Mesodermal cell (in vitro differentiated cells): ENCODE measurements at regions not wholly inside any gene's neighbourhood (a gene's known extent, or its start where the extent isn't known, plus 50 kb on each side); places are given as distances from the start of the nearest gene placed in this dataset.

Experiments used
- H3K27ac ChIP-seq: 2 replicates; pipeline ENCODE4 v1.7.0; 2013; ENCODE audit warnings: mild to moderate bottlenecking, low read depth, low read length, moderate library complexity; ENCODE audit not compliant: severe bottlenecking
- H3K36me3 ChIP-seq: 2 replicates; pipeline ENCODE4 v1.7.1; 2013; ENCODE audit warnings: mild to moderate bottlenecking, low read length, moderate library complexity; ENCODE audit not compliant: control insufficient read depth, insufficient read depth
- H3K4me1 ChIP-seq: one replicate; pipeline ENCODE4 v1.7.1; 2013; ENCODE audit warnings: mild to moderate bottlenecking, low read length; ENCODE audit not compliant: insufficient read depth, control insufficient read depth, poor library complexity, severe bottlenecking
- H3K4me3 ChIP-seq: 2 replicates; pipeline ENCODE4 v1.7.0; 2013; ENCODE audit warnings: low read length, control low read depth, mild to moderate bottlenecking; ENCODE audit not compliant: insufficient read depth, poor library complexity, severe bottlenecking; ENCODE audit errors: extremely low read depth
- H3K9me3 ChIP-seq: 2 replicates; pipeline ENCODE4 v1.7.1; 2013; ENCODE audit warnings: mild to moderate bottlenecking, low read length, moderate library complexity; ENCODE audit not compliant: control insufficient read depth
- WGBS, 2 experiments: methylation state at CpG; one replicate each; pipeline ENCODE4 v1.1.5; 2013; ENCODE audit warnings: missing lambda C conversion rate in 2 of 2; ENCODE audit not compliant: insufficient coverage in 2 of 2; 5-methylcytosine and 5-hydroxymethylcytosine counted together

DNA sequence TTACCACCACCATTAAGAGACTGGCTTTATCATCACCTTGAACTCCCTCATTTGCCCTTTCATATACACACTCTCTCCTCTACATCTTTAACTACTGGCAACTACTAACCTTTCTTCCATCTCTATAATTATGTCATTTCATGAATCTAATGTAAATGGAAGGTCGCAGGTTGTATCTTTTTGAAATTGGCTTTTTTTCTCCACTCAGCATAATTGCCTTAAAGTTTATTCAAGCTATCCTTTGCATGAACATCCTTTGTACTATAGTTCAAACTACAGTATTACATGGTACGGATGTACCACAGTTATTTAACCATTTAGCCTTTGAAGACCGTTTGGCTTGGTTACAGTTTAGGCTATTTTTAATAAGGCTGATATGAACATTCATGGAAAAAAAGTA lies 129.5 kb upstream of the ZNF804A start:
- Histone ChIP-seq H3K9me3 (no peaks in the 10 kb centered on the region), H3K4me1 (no peaks in the 10 kb centered on the region), H3K4me3 (no peak overlapping the region), H3K27ac (no peak overlapping the region), H3K36me3 (no peaks in the 10 kb centered on the region)
- no CpG with 5 or more reads among the region's 3 CpGs for WGBS, 2 experiments

DNA sequence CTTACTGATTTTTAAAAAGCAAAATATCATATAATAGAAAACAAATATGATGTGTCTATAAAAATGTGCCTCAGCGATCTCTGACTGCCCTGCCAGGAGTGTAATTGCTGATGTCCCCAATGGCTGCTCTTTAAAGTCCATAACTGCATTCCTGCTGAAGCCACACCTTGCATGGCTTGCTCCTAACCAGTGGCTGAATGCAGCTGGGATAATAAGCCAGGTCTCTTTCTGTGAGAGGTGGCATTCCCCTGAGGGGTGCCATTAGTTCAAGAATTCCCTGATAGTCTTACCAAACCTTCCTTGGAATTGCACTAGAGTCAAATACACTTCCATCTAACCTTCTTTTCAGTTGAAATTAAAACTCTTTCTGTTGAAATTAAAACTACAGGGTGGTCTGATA lies 125.8 kb upstream of the ZNF804A start:
- 80 to 88% methylated on average over 1 of the region's 1 CpG for WGBS, 2 experiments
- Histone ChIP-seq H3K9me3 (no peaks in the 10 kb centered on the region), H3K4me1 (no peaks in the 10 kb centered on the region), H3K4me3 (no peak overlapping the region), H3K27ac (no peak overlapping the region), H3K36me3 (no peaks in the 10 kb centered on the region)

DNA sequence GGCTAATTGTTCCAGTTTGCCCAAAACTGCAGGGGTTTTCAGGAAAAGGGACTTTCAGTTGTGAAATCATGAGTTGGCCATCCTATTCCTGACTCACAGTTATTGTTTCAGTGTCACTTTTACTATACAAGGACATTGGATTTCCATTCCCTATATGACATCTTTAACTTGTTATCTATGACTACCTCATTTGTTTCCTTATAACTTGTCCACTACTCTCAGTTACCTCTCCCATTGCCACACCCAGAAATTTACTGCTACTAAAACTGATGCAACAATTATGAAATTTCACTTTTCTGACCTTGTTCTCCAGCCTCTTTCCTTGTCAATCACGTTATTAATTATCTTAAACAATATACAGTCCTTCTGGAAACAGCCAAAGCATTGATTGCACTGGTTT lies 116.5 kb upstream of the ZNF804A start:
- Histone ChIP-seq H3K4me3 (no peak overlapping the region), H3K4me1 (no peaks in the 10 kb centered on the region), H3K27ac (no peak overlapping the region), H3K36me3 (no peaks in the 10 kb centered on the region), H3K9me3 (no peaks in the 10 kb centered on the region)
- WGBS, 2 experiments: 56% methylated on average over 1 of the region's 1 CpG; no CpG with 5 or more reads in 1 of the 2 experiments

DNA sequence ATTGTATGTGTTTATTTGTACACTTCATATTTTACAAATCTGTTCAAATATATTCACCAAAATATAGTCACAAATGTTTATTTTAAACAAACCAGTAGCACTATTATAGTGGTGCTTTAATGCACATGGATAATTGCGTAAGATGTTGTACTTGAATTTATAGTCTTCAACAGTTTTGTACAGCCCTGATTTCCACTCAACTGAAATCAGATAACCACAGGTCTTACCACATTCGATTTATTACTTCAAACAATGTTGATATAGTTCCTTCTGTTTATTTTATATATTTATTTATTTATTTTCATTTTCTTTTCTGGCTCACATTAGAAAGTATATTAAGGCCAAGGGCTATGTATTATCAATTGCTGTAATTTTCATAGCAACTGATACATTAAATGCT lies 99.4 kb upstream of the ZNF804A start:
- WGBS, 2 experiments: no CpG with 5 or more reads among the region's 2 CpGs
- Histone ChIP-seq H3K4me3 (no peak overlapping the region), H3K36me3 (no peaks in the 10 kb centered on the region), H3K27ac (no peak overlapping the region), H3K4me1 (no peaks in the 10 kb centered on the region), H3K9me3 (no peaks in the 10 kb centered on the region)

DNA sequence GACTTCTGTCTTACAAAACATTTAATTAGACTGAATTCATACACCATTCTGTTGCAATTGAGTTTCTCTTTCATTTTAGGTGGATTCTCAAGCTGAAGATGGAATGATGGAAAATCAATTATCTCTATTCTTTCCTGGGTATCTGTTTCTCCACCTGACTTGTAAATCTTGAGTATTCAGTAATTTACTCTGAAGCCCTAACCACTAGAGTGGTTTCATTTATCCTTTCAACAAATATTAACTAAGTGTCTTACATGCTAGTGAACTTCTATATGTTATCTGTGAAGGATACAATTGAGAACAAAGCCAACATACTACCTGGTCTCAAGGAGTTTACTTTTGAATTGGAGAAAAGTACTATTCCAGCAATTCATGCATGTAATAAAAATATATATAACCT lies 94.1 kb upstream of the ZNF804A start:
- Histone ChIP-seq H3K36me3 (no peaks in the 10 kb centered on the region), H3K4me3 (no peak overlapping the region), H3K27ac (no peak overlapping the region), H3K4me1 (no peaks in the 10 kb centered on the region), H3K9me3 (no peaks in the 10 kb centered on the region)

DNA sequence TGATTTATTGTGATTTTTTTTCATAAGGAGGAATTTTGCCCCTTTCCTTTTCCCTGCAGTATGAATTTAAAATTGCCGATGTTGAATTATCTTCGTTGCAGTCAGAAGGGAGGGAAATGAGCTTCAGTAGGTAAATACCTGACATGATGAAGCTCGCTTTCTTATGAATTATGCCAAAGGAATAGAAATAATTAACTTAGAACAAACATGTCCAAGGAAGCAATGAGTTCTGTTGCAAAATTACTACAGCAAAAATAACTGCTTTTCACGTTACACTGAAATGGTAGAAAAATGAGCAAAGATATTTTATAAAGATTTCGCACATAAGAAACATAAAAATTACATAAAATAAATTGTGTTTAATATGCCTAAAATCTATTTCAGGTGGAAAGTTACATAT lies 91.1 kb upstream of the ZNF804A start:
- no peak overlapping the region for H3K27ac ChIP-seq
- WGBS, 2 experiments: no CpG with 5 or more reads among the region's 5 CpGs

DNA sequence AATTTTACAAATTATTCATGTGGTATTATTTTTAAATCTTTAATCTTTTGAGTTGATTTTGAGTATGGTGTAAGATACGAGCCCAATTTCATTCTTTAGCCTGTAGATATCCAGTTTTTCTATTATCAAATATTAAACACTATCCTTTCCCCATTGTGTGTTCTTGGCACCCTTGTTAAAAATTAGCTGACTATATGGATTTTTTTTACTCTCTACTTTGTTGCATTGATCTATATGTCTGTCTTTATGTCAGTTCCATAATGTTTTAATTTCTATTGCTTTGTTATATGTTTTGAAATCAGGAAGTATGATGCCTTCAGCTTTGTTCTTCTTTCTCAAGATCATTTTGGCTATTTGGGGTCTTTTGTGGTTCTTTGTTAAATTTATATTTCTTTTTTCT lies 80.9 kb upstream of the ZNF804A start:
- no peak overlapping the region for H3K27ac ChIP-seq
- H3K9me3 ChIP-seq: no peaks in the 10 kb centered on the region
- no peaks in the 10 kb centered on the region for H3K36me3 ChIP-seq
- no CpG with 5 or more reads among the region's 1 CpG for WGBS, 2 experiments
- H3K4me3 ChIP-seq: no peak overlapping the region
- H3K4me1 ChIP-seq: no peaks in the 10 kb centered on the region

More for the DNA sequence above, 91.1 kb upstream of the ZNF804A start:
- no peak overlapping the region for H3K4me3 ChIP-seq
- no peaks in the 10 kb centered on the region for H3K9me3 ChIP-seq
- H3K36me3 ChIP-seq: no peaks in the 10 kb centered on the region
- H3K4me1 ChIP-seq: no peaks in the 10 kb centered on the region

DNA sequence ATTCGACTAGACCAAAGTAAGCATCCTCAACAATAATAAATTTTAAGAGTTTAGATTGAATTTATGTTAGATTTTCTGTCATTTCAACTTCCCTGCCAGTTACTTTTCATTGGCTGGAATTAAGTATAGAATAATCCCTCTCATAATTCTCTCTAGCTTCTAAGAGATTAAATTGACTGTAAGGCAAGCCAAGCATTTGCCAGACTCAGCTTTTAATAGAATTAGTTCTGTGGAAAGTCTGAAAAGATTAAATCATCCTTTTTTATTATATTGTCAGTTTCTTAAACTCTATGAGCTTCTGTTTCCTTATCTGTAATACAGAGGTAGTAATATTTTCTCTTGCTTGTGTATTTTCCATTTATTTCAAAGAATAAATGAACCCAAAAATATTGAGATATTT lies 77.9 kb upstream of the ZNF804A start:
- Histone ChIP-seq H3K36me3 (no peaks in the 10 kb centered on the region), H3K27ac (no peak overlapping the region), H3K4me3 (no peak overlapping the region), H3K9me3 (no peaks in the 10 kb centered on the region), H3K4me1 (no peaks in the 10 kb centered on the region)
- no CpG with 5 or more reads among the region's 1 CpG for WGBS, 2 experiments

DNA sequence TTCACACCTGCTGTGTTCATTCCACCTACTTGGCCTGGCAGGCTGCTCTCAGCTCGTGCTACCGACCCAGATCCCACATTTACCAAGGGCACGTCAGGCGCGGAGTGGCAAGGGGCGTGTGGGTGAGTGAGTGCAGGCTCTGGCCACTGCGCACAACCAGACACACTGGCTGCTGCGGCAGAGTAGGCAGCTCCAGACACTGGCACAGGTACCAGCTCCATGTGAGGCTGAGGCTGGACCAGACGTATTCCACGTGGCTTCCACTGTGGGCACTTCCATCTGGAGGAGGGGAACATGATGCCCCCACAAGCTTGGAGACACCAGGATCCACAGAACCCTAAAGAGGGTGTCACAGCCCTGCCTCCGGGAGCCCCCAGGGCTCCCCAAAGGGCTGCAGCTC lies 74.6 kb upstream of the ZNF804A start:
- Histone ChIP-seq H3K9me3 (peaks cover 8% of the 10 kb centered on the region), H3K4me3 (no peak overlapping the region), H3K36me3 (no peaks in the 10 kb centered on the region), H3K27ac (no peak overlapping the region), H3K4me1 (no peaks in the 10 kb centered on the region)
- WGBS, 2 experiments: 91 to 93% methylated on average over 6 to 9 of the region's 11 CpGs

DNA sequence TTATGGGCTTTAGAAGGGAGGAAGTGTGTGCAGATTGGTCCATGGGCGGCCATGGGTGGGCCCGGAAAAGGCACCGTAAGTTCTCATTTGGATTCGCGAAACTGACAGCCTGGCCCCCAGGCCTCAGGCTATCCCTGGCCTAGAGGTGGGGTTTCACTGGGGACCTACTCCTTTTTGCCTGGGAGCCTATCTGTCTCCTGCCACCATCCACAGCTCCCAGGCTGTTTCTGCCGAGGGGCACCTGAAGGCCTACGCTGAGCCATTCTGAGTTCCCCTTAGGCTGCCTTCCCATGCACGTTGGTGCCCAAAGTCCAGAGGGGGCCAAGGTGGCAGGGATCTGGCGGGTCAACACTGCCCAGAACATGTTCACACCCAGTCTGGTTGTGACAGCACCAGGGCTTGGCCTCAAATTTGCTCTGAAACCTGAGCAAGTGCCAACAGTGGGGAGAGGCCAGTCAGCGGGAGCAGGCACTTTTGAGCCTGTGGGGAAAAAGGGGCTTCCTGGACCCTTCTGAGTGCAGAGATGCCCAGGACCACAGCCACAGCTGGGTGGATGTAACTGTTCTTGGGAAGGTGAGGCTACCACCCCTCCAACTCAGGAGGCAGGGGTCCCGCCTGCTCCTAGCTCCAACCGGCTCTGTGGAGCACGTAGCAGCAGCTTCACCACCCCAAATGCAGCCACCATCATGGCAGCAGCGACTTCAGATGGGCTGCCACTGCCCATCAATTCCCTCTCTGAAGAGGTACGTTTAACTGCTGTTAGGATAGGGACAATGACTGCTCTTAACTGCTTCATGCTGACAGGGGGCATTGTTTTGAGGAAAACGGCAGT lies 73.6 kb upstream of the ZNF804A start:
- H3K4me3 ChIP-seq: no peak overlapping the region
- H3K9me3 ChIP-seq: peaks cover 8% of the 10 kb centered on the region
- no peaks in the 10 kb centered on the region for H3K4me1 ChIP-seq
- no peaks in the 10 kb centered on the region for H3K36me3 ChIP-seq
- H3K27ac ChIP-seq: no peak overlapping the region
- WGBS, 2 experiments: 88 to 92% methylated on average over 10 to 13 of the region's 16 CpGs

DNA sequence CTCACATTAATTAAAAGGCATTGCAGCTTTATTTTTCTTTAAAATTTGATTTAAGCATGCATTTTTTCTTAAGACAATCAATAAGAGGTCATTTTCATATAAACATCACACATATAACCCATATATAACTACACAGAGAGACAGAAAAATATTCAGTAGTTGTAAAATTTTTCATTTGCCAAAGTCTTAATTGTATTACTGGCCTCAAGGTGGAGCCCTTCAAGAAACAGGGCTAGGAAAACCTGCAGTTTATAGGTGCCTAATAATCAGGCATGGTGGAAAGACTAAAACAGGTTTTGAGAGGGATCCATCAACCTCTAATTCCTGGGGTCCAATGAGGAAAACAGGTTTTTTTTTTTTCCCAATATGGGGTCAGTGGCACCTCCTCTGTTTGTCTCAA lies 71.3 kb upstream of the ZNF804A start:
- Histone ChIP-seq H3K36me3 (no peaks in the 10 kb centered on the region), H3K9me3 (peaks cover 12% of the 10 kb centered on the region), H3K4me1 (no peaks in the 10 kb centered on the region), H3K4me3 (no peak overlapping the region), H3K27ac (no peak overlapping the region)
